ENCODE measurements at regions not wholly inside any gene's neighbourhood (a gene's known extent, or its start where the extent isn't known, plus 50 kb on each side); places are given as distances from the start of the nearest gene placed in this dataset.
"Not testable (repeated sequence)": the region's sequence is repeated elsewhere in the genome, so short reads cannot be mapped to it uniquely, and the experiment has no call there.

DNA sequence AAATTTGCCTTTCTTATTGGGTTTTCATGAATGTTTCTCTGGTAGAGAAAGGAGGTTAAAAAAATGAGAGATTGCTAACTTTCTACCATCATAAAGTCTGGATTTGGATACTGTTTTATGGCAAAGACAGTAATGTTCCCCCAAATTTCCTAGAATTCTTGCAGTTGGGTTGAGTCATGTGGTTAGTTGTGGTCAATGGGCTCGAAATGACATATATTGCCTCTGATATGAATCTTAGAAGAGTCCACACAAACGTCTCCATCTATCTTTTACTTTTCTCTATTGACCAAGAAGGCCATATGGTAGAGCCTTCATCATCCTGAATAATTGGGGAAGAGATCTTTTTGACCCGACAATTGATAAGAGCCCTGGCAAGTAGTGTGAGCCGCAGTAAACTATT, 119.5 kb upstream of the PMCH start:
- intact Hi-C loops (cut with DNase I) = no loop called here
- whole genome bisulfite sequencing, 2 donors = 80 to 83% methylated on average over 4 of the region's 4 CpGs
- TF ChIP-seq POLR2A (IDR thresholded peaks at IDR 0.05) = no peak
- TF ChIP-seq, protein P1, sequence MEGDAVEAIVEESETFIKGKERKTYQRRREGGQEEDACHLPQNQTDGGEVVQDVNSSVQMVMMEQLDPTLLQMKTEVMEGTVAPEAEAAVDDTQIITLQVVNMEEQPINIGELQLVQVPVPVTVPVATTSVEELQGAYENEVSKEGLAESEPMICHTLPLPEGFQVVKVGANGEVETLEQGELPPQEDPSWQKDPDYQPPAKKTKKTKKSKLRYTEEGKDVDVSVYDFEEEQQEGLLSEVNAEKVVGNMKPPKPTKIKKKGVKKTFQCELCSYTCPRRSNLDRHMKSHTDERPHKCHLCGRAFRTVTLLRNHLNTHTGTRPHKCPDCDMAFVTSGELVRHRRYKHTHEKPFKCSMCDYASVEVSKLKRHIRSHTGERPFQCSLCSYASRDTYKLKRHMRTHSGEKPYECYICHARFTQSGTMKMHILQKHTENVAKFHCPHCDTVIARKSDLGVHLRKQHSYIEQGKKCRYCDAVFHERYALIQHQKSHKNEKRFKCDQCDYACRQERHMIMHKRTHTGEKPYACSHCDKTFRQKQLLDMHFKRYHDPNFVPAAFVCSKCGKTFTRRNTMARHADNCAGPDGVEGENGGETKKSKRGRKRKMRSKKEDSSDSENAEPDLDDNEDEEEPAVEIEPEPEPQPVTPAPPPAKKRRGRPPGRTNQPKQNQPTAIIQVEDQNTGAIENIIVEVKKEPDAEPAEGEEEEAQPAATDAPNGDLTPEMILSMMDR (IDR thresholded peaks at IDR 0.05) = no peak
- no peak for DNase-seq
- H3K36me3 ChIP-seq = no peaks in the 10 kb centered on the region
- no peak overlapping the region for H3K27ac ChIP-seq
- H3K4me3 ChIP-seq = no peak overlapping the region
- H3K4me1 ChIP-seq = no peaks in the 10 kb centered on the region
- no peaks in the 10 kb centered on the region for H3K27me3 ChIP-seq
- H3K9me3 ChIP-seq = no peaks in the 10 kb centered on the region

DNA sequence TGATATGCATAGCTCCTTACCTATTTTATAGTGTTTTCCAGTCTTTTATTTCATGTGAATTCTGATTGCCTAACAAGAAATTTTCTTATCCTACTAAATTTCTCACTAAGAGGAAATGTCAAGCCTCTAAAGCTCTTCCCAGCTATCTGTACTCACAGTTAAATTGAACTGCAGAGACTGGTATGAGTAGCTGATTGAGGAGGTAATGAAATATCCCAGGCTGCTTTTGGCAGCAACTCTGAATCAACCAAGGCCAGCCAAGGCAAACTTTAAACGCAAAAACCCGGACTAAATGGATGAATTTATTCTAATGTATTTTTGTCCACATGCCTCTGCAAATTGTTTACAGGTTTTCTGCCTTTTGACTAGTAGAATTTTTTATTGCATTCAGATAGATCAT, 119.1 kb upstream of the PMCH start:
- no peak for DNase-seq
- H3K4me1 ChIP-seq = no peaks in the 10 kb centered on the region
- 66 to 76% methylated on average over 2 of the region's 2 CpGs for WGBS, 2 donors
- H3K9me3 ChIP-seq = no peaks in the 10 kb centered on the region
- no peaks in the 10 kb centered on the region for H3K27me3 ChIP-seq
- TF ChIP-seq, protein P1 (IDR thresholded peaks at IDR 0.05) = no peak
- no peak for TF ChIP-seq POLR2A (IDR thresholded peaks at IDR 0.05)
- H3K27ac ChIP-seq = no peak overlapping the region
- intact Hi-C loops (cut with DNase I) = no loop called here
- H3K36me3 ChIP-seq = no peaks in the 10 kb centered on the region
- H3K4me3 ChIP-seq = no peak overlapping the region

DNA sequence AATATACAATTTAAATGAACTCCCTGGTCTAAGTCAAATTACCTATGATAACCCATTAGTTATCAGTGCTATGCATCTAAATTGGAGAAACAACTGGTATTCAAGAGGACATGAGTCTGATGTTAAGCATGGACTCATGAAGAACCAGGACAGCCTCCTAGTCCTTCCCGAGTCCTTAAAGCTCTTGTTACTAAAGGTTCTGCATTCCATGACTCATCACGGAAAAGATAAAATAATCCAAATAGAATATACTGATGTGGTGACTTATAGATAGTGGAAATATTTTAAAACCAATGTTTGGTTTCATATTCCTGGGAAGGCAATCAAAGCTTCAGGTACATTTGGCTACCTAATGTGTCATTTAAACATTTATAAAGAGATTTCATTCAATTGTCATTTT, 117.2 kb upstream of the PMCH start:
- Histone ChIP-seq H3K27me3 (no peaks in the 10 kb centered on the region), H3K27ac (no peak overlapping the region), H3K4me1 (no peaks in the 10 kb centered on the region), H3K4me3 (no peak overlapping the region), H3K9me3 (no peaks in the 10 kb centered on the region), H3K36me3 (no peaks in the 10 kb centered on the region)
- intact Hi-C loops (cut with DNase I) = no loop called here
- DNase-seq = no peak
- WGBS, 2 donors = 77 to 83% methylated on average over 2 of the region's 2 CpGs
- no peak for TF ChIP-seq POLR2A (IDR thresholded peaks at IDR 0.05)
- TF ChIP-seq, protein P1 (IDR thresholded peaks at IDR 0.05) = no peak

DNA sequence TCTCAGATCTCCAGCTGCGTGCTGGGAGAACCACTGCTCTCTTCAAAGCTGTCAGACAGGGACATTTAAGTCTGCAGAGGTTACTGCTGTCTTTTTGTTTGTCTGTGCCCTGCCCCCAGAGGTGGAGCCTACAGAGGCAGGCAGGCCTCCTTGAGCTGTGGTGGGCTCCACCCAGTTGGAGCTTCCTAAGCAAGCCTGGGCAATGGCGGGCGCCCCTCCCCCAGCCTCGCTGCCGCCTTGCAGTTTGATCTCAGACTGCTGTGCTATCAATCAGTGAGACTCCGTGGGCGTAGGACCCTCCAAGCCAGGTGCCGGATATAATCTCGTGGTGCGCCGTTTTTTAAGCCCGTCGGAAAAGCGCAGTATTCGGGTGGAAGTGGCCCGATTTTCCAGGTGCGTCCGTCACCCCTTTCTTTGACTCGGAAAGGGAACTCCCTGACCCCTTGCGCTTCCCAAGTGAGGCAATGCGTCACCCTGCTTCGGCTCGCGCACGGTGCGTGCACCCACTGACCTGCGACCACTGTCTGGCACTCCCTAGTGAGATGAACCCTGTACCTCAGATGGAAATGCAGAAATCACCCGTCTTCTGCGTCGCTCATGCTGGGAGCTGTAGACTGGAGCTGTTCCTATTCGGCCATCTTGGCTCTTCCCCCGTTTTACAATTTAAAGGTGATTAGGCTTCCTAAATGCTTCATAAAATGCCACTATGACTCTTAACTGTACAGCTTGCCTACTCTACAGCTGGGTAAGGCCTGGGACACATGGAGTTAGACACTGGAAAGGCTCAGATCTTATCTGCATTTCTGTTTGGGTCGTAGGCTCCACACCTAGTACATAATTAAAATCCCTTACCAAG, 115.7 kb upstream of the PMCH start:
- H3K27ac ChIP-seq; H3K36me3 ChIP-seq; H3K4me1 ChIP-seq; DNase-seq; H3K4me3 ChIP-seq; H3K27me3 ChIP-seq; intact Hi-C loops (cut with DNase I); H3K9me3 ChIP-seq: not testable (repeated sequence)
- WGBS, 2 donors = 89 to 96% methylated on average over 22 to 30 of the region's 33 CpGs

DNA sequence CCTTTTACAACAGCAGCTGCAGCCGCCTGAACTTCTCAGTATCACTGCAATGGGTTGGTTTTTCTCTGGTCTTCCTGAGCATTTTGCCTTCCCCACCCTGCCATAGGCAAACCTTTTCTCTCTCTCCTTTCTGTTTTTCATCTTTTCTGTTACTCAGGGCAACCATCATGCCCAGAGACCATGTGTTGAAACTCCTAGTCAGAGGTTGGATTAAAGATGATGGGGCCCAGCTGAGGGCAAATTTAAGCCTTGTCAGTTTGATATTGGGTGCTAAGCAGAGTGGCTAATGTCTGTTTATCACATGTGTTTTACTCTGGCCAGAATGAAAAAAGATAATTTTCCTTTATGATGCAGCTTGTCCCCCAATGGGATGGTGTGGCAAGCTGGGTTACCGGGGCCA, 107.9 kb upstream of the PMCH start:
- Histone ChIP-seq H3K9me3 (peaks cover 0 to 3% (median 0%) of the 10 kb centered on the region in 3 donors), H3K36me3 (no peaks in the 10 kb centered on the region), H3K27me3 (no peaks in the 10 kb centered on the region), H3K27ac (peak overlapping the region in 1 of 4 donors; percentile 55), H3K4me3 (no peak overlapping the region), H3K4me1 (peaks cover 0 to 13% (median 4%) of the 10 kb centered on the region in 3 donors)
- intact Hi-C loops (cut with DNase I) = no loop called here
- no peak for TF ChIP-seq POLR2A (IDR thresholded peaks at IDR 0.05)
- TF ChIP-seq, protein P1 (IDR thresholded peaks at IDR 0.05) = no peak
- 75 to 86% methylated on average over 2 of the region's 2 CpGs for WGBS, 2 donors
- no peak for DNase-seq

DNA sequence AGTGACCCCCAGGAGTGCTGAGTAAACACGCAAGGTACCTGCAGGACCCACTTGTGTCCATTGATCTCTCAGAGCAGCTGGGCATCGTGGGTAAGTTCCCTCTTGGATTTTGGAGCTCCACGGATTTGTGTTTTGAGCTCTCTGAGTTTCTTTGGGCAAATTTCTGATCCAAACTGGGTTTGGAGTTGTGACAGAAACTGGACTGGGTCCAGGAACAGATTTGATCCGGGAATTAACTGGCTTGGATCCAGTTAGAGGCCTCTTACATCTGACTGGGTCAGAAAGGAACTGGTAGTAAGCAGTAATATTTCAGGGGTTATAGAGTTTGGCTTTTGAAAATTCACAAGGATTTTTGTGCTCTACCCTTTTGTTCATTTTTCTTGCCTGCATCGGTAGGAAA, 107.0 kb upstream of the PMCH start:
- H3K9me3 ChIP-seq; H3K4me3 ChIP-seq; H3K36me3 ChIP-seq; H3K27me3 ChIP-seq; DNase-seq; intact Hi-C loops (cut with DNase I): not testable (repeated sequence)
- 45 to 54% methylated on average over 3 to 5 of the region's 5 CpGs for WGBS, 2 donors
- Histone ChIP-seq H3K27ac (peak overlapping the region in 1 of 4 donors; percentile 55), H3K4me1 (peaks cover 0 to 13% (median 4%) of the 10 kb centered on the region in 3 donors)
